ENCODE measurements at regions not wholly inside any gene's neighbourhood (a gene's known extent, or its start where the extent isn't known, plus 50 kb on each side); places are given as distances from the start of the nearest gene placed in this dataset.

DNA sequence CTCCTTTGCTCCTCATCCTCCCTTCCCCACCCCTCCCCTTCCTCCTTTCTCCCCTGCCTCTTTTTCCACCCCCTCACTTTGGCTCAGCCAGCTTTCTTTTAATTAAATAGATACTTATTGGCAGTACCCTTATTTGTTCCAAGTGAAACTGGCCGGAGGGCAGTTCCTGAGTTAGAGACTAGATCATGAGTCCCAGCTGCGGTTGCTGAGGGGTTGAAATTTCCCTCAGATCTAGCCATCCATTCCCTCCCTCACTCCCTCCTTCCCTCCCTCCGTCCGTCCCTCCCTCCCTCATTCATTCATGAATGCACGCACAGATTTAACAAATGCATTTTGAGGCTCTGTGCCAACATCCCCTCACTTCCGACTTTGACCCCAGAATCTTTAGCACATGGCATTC lies 519.2 kb upstream of the EEF2KMT start:
- TF ChIP-seq STAT1 (IDR thresholded peaks at IDR 0.05; ENCODE audit: unreplicated experiment) (no peak), NANOG (IDR thresholded peaks at IDR 0.05; ENCODE audit: borderline replicate concordance) (no peak), JUNB (IDR thresholded peaks at IDR 0.05; ENCODE audit: unreplicated experiment) (no peak), POLR2AphosphoS5 (IDR thresholded peaks at IDR 0.05; ENCODE audit: low read depth) (no peak)
- TF ChIP-seq, protein P1, sequence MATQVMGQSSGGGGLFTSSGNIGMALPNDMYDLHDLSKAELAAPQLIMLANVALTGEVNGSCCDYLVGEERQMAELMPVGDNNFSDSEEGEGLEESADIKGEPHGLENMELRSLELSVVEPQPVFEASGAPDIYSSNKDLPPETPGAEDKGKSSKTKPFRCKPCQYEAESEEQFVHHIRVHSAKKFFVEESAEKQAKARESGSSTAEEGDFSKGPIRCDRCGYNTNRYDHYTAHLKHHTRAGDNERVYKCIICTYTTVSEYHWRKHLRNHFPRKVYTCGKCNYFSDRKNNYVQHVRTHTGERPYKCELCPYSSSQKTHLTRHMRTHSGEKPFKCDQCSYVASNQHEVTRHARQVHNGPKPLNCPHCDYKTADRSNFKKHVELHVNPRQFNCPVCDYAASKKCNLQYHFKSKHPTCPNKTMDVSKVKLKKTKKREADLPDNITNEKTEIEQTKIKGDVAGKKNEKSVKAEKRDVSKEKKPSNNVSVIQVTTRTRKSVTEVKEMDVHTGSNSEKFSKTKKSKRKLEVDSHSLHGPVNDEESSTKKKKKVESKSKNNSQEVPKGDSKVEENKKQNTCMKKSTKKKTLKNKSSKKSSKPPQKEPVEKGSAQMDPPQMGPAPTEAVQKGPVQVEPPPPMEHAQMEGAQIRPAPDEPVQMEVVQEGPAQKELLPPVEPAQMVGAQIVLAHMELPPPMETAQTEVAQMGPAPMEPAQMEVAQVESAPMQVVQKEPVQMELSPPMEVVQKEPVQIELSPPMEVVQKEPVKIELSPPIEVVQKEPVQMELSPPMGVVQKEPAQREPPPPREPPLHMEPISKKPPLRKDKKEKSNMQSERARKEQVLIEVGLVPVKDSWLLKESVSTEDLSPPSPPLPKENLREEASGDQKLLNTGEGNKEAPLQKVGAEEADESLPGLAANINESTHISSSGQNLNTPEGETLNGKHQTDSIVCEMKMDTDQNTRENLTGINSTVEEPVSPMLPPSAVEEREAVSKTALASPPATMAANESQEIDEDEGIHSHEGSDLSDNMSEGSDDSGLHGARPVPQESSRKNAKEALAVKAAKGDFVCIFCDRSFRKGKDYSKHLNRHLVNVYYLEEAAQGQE (IDR thresholded peaks at IDR 0.05; ENCODE audit: unreplicated experiment) = no peak
- Mint-ChIP-seq H3K27me3 (ENCODE audit: insufficient read depth, low read depth, poor library complexity) (peaks cover 6% of the 10 kb centered on the region), H3K9me3 (no peaks in the 10 kb centered on the region), H3K4me3 (no peak overlapping the region), H3K36me3 (ENCODE audit: low read depth) (no peaks in the 10 kb centered on the region), H3K27ac (no peak overlapping the region), H3K4me1 (peaks cover 10% of the 10 kb centered on the region)
- Histone ChIP-seq H3K36me3 (ENCODE audit: insufficient read depth) (no peaks in the 10 kb centered on the region), H3K4me1 (ENCODE audit: insufficient read depth) (no peaks in the 10 kb centered on the region), H3K27ac (ENCODE audit: low read depth) (no peak overlapping the region), H3K27me3 (ENCODE audit: insufficient read depth) (no peaks in the 10 kb centered on the region), H3K9me2 (ENCODE audit: insufficient read depth) (no peaks in the 10 kb centered on the region), H3K79me2 (replicated peaks; ENCODE audit: insufficient read depth) (no peaks in the 10 kb centered on the region), H2AFZ (no peak overlapping the region), H3K4me2 (no peak overlapping the region), H3F3A (replicated peaks; ENCODE audit: low read depth) (no peaks in the 10 kb centered on the region), H4K20me1 (replicated peaks; ENCODE audit: insufficient read depth) (no peaks in the 10 kb centered on the region), H3K4me3 (no peak overlapping the region)
- no peak for ATAC-seq
- no peak for DNase-seq (ENCODE audit: low spot score)

DNA sequence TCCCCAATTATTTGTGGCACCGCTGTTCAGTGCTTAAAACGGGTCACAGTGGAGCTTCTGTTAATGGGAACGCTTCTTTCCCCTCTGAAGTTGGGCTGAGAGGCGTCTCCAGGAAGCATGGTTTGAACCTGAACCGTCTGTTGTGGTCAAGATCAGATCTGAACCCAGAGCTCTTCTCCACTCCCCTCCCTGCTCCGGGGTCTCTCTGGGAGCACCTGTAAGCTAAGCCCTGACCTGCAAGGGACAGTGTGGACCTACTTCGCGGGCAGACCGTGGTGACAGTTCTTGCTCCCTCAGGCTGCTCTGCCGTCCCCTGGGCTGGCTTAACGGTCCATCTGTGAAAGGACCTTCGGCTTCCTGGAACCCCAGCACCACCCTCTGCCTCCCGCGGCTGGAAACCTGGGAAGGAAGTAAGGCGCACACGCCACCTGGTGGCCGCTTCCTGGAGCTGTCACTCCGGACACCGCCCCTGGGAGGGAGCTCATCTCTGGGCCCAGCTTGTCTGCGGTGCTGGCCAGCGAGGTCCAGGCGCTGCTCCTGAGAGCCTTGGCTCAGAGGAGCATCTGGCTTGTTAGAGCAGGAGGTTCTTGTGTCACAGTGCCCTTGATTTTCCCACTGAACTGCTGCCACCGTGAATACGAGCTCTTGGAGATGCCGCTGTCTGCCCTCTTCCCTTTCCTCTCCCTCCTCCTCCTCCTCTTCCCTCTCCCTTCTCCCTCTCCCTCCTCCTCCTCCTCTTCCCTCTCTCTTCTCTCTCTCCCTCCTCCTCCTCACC lies 518.5 kb upstream of the EEF2KMT start:
- Histone ChIP-seq H3K4me2 (peak overlapping the region; percentile 73), H4K20me1 (replicated peaks; ENCODE audit: insufficient read depth) (no peaks in the 10 kb centered on the region), H3K4me3 (peak overlapping the region; percentile 50; the same call in 1 of the 2 replicates), H3K36me3 (ENCODE audit: insufficient read depth) (no peaks in the 10 kb centered on the region), H3F3A (replicated peaks; ENCODE audit: low read depth) (no peaks in the 10 kb centered on the region), H3K4me1 (ENCODE audit: insufficient read depth) (no peaks in the 10 kb centered on the region), H3K79me2 (replicated peaks; ENCODE audit: insufficient read depth) (no peaks in the 10 kb centered on the region), H3K27ac (ENCODE audit: low read depth) (no peak overlapping the region), H3K27me3 (ENCODE audit: insufficient read depth) (no peaks in the 10 kb centered on the region), H3K9me2 (ENCODE audit: insufficient read depth) (no peaks in the 10 kb centered on the region), H2AFZ (no peak overlapping the region; the same call in 1 of the 2 replicates)
- TF ChIP-seq, protein P2, sequence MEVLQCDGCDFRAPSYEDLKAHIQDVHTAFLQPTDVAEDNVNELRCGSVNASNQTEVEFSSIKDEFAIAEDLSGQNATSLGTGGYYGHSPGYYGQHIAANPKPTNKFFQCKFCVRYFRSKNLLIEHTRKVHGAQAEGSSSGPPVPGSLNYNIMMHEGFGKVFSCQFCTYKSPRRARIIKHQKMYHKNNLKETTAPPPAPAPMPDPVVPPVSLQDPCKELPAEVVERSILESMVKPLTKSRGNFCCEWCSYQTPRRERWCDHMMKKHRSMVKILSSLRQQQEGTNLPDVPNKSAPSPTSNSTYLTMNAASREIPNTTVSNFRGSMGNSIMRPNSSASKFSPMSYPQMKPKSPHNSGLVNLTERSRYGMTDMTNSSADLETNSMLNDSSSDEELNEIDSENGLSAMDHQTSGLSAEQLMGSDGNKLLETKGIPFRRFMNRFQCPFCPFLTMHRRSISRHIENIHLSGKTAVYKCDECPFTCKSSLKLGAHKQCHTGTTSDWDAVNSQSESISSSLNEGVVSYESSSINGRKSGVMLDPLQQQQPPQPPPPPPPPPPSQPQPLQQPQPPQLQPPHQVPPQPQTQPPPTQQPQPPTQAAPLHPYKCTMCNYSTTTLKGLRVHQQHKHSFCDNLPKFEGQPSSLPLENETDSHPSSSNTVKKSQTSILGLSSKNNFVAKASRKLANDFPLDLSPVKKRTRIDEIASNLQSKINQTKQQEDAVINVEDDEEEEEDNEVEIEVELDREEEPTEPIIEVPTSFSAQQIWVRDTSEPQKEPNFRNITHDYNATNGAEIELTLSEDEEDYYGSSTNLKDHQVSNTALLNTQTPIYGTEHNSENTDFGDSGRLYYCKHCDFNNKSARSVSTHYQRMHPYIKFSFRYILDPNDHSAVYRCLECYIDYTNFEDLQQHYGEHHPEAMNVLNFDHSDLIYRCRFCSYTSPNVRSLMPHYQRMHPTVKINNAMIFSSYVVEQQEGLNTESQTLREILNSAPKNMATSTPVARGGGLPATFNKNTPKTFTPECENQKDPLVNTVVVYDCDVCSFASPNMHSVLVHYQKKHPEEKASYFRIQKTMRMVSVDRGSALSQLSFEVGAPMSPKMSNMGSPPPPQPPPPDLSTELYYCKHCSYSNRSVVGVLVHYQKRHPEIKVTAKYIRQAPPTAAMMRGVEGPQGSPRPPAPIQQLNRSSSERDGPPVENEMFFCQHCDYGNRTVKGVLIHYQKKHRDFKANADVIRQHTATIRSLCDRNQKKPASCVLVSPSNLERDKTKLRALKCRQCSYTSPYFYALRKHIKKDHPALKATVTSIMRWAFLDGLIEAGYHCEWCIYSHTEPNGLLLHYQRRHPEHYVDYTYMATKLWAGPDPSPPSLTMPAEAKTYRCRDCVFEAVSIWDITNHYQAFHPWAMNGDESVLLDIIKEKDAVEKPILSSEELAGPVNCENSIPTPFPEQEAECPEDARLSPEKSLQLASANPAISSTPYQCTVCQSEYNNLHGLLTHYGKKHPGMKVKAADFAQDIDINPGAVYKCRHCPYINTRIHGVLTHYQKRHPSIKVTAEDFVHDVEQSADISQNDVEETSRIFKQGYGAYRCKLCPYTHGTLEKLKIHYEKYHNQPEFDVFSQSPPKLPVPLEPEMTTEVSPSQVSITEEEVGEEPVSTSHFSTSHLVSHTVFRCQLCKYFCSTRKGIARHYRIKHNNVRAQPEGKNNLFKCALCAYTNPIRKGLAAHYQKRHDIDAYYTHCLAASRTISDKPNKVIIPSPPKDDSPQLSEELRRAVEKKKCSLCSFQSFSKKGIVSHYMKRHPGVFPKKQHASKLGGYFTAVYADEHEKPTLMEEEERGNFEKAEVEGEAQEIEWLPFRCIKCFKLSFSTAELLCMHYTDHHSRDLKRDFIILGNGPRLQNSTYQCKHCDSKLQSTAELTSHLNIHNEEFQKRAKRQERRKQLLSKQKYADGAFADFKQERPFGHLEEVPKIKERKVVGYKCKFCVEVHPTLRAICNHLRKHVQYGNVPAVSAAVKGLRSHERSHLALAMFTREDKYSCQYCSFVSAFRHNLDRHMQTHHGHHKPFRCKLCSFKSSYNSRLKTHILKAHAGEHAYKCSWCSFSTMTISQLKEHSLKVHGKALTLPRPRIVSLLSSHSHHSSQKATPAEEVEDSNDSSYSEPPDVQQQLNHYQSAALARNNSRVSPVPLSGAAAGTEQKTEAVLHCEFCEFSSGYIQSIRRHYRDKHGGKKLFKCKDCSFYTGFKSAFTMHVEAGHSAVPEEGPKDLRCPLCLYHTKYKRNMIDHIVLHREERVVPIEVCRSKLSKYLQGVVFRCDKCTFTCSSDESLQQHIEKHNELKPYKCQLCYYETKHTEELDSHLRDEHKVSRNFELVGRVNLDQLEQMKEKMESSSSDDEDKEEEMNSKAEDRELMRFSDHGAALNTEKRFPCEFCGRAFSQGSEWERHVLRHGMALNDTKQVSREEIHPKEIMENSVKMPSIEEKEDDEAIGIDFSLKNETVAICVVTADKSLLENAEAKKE (CRISPR knock-in tag; IDR thresholded peaks at IDR 0.05) = no peak
- TF ChIP-seq CREB1 (CRISPR knock-in tag; IDR thresholded peaks at IDR 0.05; ENCODE audit: low read depth) = no peak
- TF ChIP-seq, protein P3, sequence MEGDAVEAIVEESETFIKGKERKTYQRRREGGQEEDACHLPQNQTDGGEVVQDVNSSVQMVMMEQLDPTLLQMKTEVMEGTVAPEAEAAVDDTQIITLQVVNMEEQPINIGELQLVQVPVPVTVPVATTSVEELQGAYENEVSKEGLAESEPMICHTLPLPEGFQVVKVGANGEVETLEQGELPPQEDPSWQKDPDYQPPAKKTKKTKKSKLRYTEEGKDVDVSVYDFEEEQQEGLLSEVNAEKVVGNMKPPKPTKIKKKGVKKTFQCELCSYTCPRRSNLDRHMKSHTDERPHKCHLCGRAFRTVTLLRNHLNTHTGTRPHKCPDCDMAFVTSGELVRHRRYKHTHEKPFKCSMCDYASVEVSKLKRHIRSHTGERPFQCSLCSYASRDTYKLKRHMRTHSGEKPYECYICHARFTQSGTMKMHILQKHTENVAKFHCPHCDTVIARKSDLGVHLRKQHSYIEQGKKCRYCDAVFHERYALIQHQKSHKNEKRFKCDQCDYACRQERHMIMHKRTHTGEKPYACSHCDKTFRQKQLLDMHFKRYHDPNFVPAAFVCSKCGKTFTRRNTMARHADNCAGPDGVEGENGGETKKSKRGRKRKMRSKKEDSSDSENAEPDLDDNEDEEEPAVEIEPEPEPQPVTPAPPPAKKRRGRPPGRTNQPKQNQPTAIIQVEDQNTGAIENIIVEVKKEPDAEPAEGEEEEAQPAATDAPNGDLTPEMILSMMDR (conservative IDR thresholded peaks at IDR 0.05; ENCODE audit: low read depth in 2 of 2) = peak; percentile 75 to 82
- H3K4me1 Mint-ChIP-seq = peaks cover 10% of the 10 kb centered on the region
- H3K36me3 Mint-ChIP-seq (ENCODE audit: low read depth) = no peaks in the 10 kb centered on the region
- H3K9me3 Mint-ChIP-seq = no peaks in the 10 kb centered on the region
- peak; percentile 88 for DNase-seq (ENCODE audit: low spot score)
- H3K27ac Mint-ChIP-seq = no peak overlapping the region
- peak overlapping the region; percentile 59; the same call in 2 of the 3 replicates for H3K4me3 Mint-ChIP-seq
- H3K27me3 Mint-ChIP-seq (ENCODE audit: insufficient read depth, low read depth, poor library complexity) = peaks cover 6% of the 10 kb centered on the region
- peak; percentile 99 for ATAC-seq
